Dermis microvascular lymphatic vessel endothelial cell (primary cell): ENCODE measurements at regions not wholly inside any gene's neighbourhood (a gene's known extent, or its start where the extent isn't known, plus 50 kb on each side); places are given as distances from the start of the nearest gene placed in this dataset.

Experiments
- DNase-seq, 2 donors: peaks; one replicate each; pipeline versions ENCODE4 v3.0.0 to v3.0.0-alpha.2; 2010; ENCODE audit warnings: low read depth in 2 of 2

DNA sequence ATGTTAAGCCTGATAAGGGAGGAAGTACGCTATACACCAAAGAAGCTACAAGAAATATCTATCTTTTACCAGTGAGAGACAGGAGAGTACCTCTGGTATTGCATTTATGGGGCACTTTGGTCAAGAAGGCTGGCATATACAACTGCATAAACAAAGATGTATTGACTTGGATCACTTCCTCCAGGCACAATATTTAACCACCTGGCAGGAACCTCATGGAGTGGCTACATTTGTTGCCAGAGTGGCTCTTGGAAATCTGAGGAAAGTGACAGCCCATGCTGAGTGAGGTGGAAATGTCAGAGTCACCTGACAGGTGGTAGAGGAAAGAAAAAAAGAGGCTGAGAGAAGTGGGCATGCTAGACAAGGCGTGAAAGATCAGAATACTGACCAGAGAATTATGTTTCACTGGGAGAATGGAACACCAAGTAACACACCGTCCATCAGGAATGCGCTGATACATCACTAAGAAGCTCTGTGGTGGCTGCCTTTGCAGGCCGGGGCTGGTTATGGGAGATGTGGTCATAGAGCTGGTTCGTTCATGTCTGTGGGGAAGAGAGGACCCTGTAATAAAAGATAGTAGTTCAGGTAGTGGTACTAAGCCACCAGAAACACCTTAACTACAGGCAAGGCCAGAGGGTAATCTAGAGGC is 61.4 kb upstream of the UFL1 start:
- no peak for DNase-seq

- no peak for DNase-seq
Observed at GRCh38 chr6:96465321-96465903, 56.2 kb upstream of the UFL1 start.

DNA sequence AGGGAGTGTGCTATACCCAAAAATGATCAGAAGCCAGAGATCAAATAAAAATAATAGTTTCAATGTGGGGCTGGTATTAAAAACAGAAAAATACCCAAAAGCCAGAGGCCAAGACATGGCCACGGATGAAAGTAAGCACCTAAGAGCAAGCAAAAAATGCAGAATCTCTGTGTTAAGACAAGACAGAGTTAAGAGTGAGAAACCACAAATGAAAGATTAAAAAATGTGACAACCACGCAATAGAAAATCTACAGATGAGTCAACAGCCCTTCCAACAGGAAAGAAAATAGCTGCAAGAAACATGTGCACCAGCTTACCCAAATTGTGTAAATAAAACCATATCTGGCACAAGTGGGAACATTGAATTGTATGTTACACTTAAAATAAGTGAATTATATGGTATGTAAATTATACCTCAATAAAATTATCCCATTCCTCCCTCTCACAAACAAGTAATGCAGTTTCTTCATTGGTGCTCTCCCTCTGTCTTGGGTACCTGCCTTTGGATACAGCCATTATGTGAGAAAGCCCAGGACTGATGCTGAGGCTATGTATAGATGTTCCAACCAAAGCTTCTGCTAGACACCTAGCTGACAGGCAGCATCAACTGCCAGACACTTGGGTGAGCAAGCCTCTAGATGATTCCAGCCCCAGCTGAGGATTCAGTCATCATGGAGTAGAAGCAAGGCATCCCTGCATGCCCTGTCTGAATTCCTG is 55.3 kb upstream of the UFL1 start:
- no peak for DNase-seq

DNA sequence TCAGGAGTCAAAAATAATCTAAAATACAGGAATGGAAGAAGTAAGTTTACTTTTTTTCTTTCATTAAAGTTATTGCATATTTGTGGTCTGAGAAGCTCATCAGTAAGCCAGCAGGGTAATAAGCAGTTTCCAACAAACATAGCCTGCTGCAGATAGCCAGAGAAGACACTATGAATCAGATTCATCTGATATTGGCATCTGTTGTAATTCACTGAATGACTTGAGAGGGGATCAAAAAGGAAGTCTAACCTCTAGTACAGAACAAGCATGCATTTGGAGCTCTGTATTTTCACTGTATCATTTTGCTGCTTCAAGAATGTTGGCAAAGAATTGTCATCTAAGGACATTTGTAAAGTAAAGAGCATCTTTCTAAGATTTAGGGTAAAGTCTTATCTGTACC is 53.8 kb upstream of the UFL1 start:
- no peak for DNase-seq

DNA sequence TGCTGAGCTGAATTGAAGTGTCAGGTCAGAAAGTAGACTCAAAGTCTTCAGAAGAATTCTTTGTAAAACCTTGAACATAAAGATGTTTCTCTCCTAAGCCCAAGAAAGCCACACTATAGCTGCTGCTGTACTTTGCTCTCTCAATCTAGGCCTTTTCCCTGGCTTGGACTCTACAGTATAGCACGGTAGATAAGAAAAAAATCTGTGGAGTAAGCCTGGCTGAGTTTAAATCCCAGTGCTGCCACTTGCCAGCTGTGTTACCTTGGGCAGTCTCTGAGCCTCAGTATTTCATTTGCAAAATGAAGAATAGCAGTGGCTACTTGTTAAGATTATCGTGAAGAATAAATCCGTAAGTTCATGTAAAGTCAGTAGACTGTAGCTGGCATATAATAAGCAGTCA is 53.3 kb upstream of the UFL1 start:
- no peak for DNase-seq

DNA sequence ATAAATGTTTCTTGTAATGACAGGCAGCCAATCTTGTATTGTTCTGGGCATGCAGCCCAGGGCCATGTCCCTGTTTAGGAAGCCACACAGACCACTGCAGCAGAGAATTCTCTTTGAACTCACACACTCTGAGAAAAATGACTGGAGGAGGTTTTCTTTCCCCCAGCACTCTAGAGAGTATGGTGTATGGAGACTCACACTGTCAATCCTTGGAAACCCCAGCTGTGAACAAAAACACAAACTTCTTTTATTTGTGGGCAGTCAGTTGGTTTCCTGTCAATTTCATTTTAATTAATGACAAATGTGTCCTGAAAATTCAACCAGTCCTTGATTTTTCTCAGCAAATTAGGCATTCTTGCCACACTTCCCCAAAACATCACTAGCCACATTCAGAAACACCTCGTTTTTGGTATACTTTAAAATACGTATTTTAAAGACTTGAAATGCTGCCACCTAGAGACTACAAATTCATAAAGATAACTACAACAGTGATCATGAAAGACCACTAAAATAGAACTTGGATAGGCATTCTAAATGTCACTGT is 52.9 kb upstream of the UFL1 start:
- DNase-seq = no peak

GRCh38 chr6:96469312-96469711 is 52.3 kb upstream of the UFL1 start:
- DNase-seq = no peak

- no peak for DNase-seq
Observed at GRCh38 chr6:96470296-96470695, 51.3 kb upstream of the UFL1 start.
